Stimulated activated CD4-positive, alpha-beta T cell treated with anti-CD3 and anti-CD28 coated beads, TNF-alpha, amount 100 ng/mL, for 24 hours (primary cell): ENCODE measurements at regions not wholly inside any gene's neighbourhood (a gene's known extent, or its start where the extent isn't known, plus 50 kb on each side); places are given as distances from the start of the nearest gene placed in this dataset.

Experiments
- DNase-seq, 3 experiments: peaks; one replicate each; pipeline ENCODE4 v3.0.0-alpha.2; 2020; ENCODE audit warnings: low read depth in 3 of 3

GRCh38 chrX:40149286-40150175 is 51.8 kb upstream of the BCOR start:
- DNase-seq, result no peak

DNA sequence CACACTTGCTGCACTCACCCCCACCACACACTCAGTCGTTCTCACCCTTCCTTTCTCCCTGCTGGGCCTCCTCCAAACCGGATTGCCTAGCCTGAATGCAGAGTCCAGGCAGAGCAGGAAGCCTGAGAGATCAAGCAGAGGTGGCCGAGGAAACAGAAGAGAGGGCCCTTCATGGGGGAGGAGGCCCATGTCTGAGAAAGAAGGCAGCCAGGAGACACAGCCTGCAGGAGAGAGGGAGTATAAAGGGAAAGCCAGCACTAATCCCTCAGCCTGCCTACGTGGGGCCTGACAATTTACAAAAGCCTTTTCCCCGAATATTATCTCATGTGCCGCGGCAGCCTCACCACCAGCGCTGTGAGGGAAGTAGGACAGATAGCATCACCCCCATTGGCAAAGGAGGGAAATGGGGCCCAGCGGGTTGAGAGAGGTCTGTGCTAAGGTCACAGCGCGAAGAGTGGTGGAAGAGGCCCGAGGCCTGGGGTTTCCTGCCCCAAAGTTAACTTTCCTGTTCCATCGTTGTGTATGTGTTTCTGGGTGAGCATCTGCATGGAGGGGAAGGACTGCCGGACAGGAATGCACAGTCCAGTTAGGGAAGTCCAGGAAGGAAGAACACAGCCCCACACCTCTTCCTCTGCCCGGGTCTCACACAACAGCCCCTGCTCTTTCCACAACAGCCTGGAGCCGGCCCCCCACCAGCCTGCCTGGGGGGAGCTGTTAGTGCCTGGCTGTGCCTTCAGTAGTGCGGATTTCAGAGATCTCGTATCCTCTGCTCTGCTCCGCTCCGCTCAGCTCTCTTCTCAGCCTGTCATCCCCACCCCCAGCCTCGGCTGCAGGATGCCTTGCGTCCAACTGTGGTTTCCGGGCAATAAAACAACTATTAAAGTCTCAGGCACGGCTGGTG is 50.9 kb upstream of the BCOR start:
- no peak for DNase-seq

GRCh38 chrX:40147971-40148370 is 50.2 kb upstream of the BCOR start:
- no peak for DNase-seq
